ENCODE measurements at regions not wholly inside any gene's neighbourhood (a gene's known extent, or its start where the extent isn't known, plus 50 kb on each side); places are given as distances from the start of the nearest gene placed in this dataset.

DNA sequence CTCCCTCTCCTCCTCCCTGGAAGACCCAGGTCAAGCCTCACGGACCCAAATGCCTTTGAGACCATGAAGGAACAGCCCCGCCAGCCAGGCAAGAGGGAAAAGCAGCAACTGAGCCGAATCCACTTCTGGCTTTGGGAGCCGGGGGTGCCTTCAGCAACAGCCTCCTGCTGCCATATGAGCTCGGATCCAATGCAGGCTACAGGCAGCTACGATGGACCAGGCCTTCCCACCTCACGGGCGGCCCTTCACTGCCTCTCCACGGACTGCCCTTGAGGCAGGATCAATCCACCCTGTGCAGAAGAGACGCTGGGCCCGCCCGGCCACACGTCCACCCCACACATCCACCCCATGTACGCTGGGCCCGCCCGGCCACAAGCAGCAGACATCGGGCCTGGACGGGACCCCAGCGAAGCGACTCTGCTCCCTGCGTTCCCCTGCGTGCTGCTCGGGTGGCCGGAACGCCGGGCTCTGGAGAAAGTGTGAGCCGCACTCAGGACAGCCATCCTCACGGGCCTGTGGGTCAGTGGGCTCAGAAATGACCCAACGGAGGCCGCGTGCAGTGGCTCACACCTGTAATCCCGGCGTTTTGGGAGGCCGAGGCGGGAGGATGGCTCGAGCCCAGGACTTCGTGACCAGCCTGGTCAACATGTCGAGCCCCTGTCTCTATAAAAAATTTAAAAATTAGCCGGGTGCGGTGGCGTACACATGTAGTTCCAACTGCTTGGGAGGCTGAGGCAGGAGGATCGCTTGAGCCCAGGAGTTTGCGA is 82.0 kb downstream of the FOXL3 start:
- no peak for TF ChIP-seq EZH2 (IDR thresholded peaks at IDR 0.05)
- no peak for TF ChIP-seq CTCF (IDR thresholded peaks at IDR 0.05 in 2 of 3, conservative IDR thresholded peaks at IDR 0.05 in 1 of 3; ENCODE audit: borderline replicate concordance in 1 of 3, insufficient read depth in 1 of 3, low read depth in 2 of 3, low read length in 2 of 3)
- no peak for TF ChIP-seq POLR2AphosphoS5 (IDR thresholded peaks at IDR 0.05; ENCODE audit: low read depth, low read length)
- TF ChIP-seq SP1 (IDR thresholded peaks at IDR 0.05; ENCODE audit: low read depth) = no peak
- TF ChIP-seq FOSL1 (IDR thresholded peaks at IDR 0.05; ENCODE audit: low read depth) = no peak
- no peak for TF ChIP-seq RAD21 (IDR thresholded peaks at IDR 0.05; ENCODE audit: low read depth)
- no peak for TF ChIP-seq CEBPB (IDR thresholded peaks at IDR 0.05; ENCODE audit: low read depth)
- TF ChIP-seq, protein P1, sequence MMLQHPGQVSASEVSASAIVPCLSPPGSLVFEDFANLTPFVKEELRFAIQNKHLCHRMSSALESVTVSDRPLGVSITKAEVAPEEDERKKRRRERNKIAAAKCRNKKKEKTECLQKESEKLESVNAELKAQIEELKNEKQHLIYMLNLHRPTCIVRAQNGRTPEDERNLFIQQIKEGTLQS (IDR thresholded peaks at IDR 0.05) = no peak
- no peak for TF ChIP-seq ZNF274 (IDR thresholded peaks at IDR 0.05; ENCODE audit: low read depth, low read length)
- no peak for TF ChIP-seq REST (IDR thresholded peaks at IDR 0.05; ENCODE audit: low read depth)
- TF ChIP-seq EZH2phosphoT487 (IDR thresholded peaks at IDR 0.05; ENCODE audit: borderline replicate concordance) = no peak
